T-helper 1 cell treated with Interleukin-12 subunit alpha and Interleukin-12 subunit beta and Interleukin-4 antibody, amounts not matched to agents 30 ng/mL and 1 ng/mL, for 36 hours (primary cell): ENCODE measurements at regions not wholly inside any gene's neighbourhood (a gene's known extent, or its start where the extent isn't known, plus 50 kb on each side); places are given as distances from the start of the nearest gene placed in this dataset.

Experiments used
- intact Hi-C: fragments of 100-400 bp; cut with micrococcal nuclease; formaldehyde crosslinking; loops from one replicate; pipeline ENCODE4 v1.15.1; 2024

DNA sequence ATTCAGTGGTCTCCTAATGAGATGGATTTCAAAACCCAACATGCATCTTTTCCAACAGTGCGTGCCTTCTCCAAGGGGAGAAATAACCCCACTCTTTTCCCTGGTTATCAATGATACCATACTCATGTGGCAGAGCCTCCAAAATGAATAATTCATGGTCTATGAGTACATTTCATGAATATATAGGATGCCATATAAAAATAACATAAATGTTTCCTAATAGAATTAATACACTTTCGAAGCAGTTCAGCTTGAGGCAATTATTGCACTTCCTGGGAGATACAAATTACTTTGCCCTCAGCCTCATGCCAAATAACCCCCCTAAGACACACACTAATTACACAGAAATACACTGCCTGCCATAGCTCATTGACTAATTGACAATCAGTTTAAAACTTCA lies 318.6 kb downstream of the ZSWIM6 start:
- intact Hi-C loops, result no loop called here

GRCh38 chr5:61651195-61651594 lies 319.1 kb downstream of the ZSWIM6 start:
- intact Hi-C loops, result no loop called here

GRCh38 chr5:61652916-61653315 lies 320.9 kb downstream of the ZSWIM6 start:
- intact Hi-C loops, result no loop called here

GRCh38 chr5:61653807-61654580 lies 321.9 kb downstream of the ZSWIM6 start:
- intact Hi-C loops, result no loop called here

- intact Hi-C loops, result loop anchor here (5.0 kb wide), 1 partner anchor 293 kb away; no protein-coding TSS in a partner anchor
These were observed 322.8 kb downstream of the ZSWIM6 start for GRCh38 chr5:61654876-61655275.

DNA sequence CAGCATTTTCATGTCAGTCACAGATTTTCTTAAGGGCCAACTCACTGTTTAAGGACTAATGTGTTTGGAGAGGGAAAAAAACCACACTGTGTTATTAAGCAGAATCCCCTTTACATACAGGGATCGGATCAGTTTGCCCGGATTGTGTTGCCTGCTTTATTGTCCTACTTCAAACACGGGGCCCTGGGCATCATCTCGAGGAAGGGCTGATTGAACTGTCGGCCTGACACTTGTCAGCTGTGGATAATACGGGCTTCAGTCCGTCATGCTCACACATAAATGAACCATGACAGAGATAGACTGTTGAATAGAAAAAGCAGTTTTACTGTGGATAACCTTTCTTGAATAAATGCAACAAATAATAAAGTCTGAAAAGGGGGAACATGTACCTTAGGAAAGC lies 325.0 kb downstream of the ZSWIM6 start:
- intact Hi-C loops, result loop anchor here (5.0 kb wide), 1 partner anchor 295 kb away; no protein-coding TSS in a partner anchor

- intact Hi-C loops, result loop anchor here (1.0 to 5.0 kb wide), 8 partner anchors 249 to 980 kb away; no protein-coding TSS in a partner anchor
These were observed 325.6 kb downstream of the ZSWIM6 start for GRCh38 chr5:61657686-61658085.

GRCh38 chr5:61658592-61659008 lies 326.5 kb downstream of the ZSWIM6 start:
- intact Hi-C loops, result loop anchor here (1.0 to 5.0 kb wide), 8 partner anchors 250 to 981 kb away; no protein-coding TSS in a partner anchor

DNA sequence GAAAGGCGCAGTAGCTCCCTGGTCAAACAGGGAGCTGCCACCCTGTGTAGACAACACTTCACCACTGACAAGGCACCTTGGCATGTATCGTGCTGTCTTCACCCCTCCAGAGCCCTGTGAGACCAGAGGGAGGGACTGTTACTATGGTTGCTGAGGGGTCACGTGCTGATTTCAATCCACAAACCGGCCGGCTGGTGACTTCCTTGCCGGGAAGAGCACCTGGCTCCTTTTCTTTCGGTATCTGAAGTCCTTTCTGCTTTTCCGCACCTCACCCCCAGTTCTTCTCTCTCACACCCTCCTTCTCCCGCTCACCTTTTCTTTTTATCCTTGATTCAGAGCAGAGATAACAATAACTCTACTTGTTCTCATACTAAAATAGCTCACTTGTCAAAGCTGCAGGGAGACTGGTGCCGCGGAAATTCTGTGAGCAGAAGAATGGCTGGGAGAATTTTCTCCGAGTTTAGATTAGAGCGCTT lies 327.2 kb downstream of the ZSWIM6 start:
- intact Hi-C loops, result loop anchor here (2.0 to 5.0 kb wide), 3 partner anchors 250 to 374 kb away; no protein-coding TSS in a partner anchor

DNA sequence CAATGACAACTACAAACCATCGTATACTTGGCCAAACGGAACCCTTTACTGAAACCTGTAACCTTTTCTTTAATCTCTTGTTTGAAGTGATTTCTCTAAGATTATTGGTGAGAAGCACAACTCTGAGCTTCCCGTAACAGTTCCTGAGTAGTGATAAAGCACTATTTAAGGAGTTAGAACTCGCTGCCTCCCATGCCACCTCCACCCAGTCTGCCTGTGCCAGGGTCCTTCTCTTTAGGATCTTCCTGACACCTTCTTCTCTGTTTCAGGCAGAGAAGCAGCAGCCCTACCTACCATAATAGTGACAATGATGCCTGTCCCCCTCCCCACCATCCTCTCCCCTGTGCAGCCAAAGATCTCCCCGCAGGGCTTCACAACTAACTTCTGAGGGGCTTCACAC lies 330.6 kb downstream of the ZSWIM6 start:
- intact Hi-C loops, result no loop called here

- intact Hi-C loops, result no loop called here
These were observed 334.1 kb downstream of the ZSWIM6 start for GRCh38 chr5:61666064-61666621.

GRCh38 chr5:61667525-61668218 lies 335.6 kb downstream of the ZSWIM6 start:
- intact Hi-C loops, result no loop called here

DNA sequence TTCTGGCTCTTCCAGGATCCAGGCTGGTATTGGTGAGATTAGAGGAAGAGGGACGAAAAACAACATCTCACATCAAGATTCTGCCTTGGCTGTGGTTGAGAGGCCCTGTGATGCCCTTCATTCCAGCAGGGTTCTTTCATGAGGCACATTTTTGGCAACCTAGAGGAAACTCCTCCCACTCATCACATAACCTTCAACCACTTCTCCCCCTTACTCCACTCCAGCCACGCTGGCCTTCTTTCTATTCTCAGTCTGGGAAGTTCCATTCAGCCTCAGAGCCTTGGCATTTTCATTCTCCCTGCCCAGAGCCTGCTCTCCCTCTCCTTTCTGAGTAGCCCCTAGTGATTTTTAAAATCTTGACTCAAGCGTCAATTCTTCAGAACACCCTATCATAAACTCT lies 337.5 kb downstream of the ZSWIM6 start:
- intact Hi-C loops, result no loop called here

DNA sequence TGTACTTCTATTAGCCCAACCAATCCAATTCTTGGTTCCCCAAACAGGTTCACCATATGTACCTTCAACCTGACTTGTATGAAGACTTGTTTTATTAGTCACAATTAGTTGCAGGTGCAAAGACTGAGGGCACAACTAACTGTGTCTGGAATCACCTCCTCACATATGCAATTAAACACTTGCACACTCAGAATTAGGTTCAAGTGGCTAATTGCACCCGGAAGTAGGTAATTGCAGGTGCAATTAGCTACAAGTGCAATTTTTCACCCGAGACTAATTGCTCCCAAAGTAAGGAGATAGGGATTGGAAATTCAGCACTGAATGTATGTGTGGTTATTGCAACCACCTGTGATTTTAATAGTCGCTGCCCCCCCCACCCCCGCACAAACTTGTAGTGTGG lies 338.9 kb downstream of the ZSWIM6 start:
- intact Hi-C loops, result no loop called here

DNA sequence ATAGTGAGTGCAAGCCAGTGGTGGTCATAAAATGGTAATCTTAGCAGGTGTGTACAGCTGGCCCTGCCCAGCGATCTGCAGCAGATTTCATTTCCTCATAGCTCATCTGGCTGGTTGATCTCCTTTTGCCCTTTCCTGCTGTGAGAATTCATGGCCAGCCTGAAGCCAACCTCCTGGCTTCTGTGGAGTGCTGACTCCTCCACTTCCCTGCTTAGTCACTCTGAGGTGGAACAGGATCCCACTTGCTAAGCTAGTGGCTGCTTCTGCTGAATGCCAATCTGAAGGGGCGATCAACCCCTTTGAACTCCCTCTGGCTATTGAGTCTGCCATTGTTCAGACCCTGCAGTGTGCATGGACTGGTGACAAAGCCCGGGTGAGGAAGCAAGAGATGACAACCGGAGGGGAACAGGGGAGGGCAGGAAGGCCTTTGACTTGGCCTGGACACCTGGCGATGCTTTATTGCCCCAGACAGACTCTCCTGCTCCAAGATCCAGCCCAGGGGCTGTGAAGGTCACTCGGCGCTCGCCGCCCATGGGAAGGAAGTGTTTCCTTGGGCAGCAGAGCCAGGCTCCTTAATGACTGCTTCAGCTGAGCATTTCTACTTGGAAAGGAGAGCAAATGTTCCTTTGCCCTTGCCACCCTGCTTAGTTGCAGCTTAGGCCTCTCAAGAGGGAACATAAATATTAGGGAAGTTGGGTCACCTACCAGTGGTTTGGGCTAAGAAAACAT lies 341.1 kb downstream of the ZSWIM6 start:
- intact Hi-C loops, result no loop called here

- intact Hi-C loops, result no loop called here
These were observed 342.3 kb downstream of the ZSWIM6 start for GRCh38 chr5:61674378-61674777.

DNA sequence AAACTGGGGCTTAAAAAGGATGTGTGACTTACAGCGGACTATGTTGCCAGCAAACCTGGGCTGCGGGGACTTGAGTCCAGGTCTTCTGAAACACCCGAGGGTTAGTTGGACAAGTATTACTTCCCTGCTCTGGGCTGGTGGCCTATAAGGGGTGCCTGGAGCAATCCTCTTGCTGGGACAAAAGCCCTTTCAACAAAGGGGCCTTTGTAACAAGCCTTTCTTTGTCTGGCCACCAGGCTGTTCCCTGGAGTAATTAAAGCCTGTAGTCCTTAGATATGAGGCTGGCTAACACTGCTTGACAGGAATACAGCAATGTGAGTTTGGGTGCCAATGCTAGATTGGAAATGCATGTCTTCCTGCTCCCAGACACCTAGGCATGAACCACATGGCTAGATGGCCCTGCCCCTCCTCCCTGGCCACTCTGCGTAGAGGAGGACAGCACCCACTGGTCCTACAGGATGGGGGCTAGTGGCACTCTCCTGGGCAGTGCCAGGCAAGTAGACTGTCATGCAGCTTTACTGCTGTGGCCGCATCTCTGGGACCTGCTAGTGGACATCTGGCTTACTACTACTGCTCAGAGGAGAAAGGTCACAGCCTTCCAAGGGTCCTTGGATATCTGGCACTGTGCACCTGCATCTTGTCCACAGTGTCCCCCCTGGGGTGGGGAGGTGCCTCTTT lies 343.1 kb downstream of the ZSWIM6 start:
- intact Hi-C loops, result no loop called here

DNA sequence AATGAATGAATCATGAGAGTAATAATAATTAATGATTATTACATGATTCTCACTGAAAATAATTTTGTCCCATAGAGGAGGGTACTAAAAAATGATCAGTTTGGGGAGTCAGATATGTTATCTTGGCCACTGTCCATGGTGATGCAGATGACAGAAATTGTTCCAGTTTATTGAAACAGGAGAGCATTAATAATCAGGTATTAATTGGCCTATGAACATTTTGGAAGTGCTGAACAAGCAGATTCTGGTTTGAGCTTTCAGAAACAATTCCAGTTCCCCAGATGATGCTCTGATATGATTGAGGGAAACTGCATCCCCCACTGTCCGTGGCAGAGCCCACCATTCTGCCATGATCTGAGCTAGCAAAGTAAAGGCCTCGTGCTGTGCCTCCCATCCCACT lies 345.2 kb downstream of the ZSWIM6 start:
- intact Hi-C loops, result no loop called here

DNA sequence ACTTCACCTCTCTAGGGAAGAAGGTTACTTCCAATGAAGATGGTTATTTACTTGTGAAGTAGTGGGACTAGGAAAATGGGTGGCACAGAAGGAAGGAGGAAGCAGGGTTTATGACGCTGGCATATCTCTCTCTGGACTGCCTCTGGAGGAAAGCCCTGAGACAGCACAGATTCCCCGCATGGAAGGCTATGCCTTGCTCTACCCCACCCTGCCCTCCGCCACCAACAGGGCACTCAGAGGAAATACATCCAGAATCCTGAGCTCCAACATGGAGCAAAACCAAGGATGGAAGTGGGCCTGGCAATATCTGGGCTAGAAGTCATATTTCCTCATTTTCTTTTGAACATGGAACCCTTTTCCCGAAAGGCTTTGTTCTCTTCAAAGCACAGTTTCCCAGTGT lies 346.9 kb downstream of the ZSWIM6 start:
- intact Hi-C loops, result no loop called here

DNA sequence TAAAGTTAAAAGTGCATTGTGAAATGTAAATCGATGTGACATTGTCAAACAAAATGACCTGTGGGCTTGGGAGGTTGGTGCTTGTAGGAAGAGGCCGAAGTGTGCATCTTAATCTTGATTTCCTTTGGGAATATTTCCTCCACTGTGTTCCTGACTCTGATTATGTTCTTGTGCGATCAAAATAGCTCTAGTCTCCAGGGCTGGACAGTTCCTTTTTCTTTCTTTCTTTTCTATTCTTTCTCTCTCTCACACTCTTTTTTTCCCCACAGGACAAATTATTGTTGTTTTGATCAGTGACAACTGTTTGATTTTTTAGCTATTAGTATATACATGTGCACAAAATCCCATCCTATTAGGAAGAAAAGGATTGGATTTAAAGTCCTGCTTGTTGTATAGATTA lies 347.5 kb downstream of the ZSWIM6 start:
- intact Hi-C loops, result no loop called here

DNA sequence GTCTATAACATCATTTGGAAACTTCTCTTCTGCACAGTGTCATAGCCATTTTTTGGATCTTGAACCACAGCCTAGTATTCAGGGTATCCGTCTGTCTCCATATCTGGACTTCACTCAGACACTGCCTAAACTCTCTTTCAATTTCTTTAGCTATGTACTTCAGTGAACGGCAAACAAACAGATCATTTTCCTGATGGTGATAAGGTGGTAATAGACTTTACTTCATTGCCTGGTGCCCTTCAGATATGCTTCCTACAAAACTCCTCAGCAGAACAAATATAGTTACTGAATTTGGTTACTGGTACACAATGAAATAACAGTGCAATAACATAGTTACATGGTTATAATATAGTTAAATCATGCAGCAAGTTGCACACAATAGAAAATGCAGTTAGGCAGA lies 348.2 kb downstream of the ZSWIM6 start:
- intact Hi-C loops, result no loop called here
